ENCODE measurements at regions not wholly inside any gene's neighbourhood (a gene's known extent, or its start where the extent isn't known, plus 50 kb on each side); places are given as distances from the start of the nearest gene placed in this dataset.

GRCh38 chr12:86774841-86775388 is 518.7 kb upstream of the MGAT4C start:
- Mint-ChIP-seq H3K27me3 (ENCODE audit: insufficient read depth) (no peaks in the 10 kb centered on the region), H3K9me3 (no peaks in the 10 kb centered on the region), H3K27ac (no peak overlapping the region), H3K4me1 (ENCODE audit: low read depth) (no peaks in the 10 kb centered on the region), H3K36me3 (ENCODE audit: low read depth) (no peaks in the 10 kb centered on the region), H3K4me3 (no peak overlapping the region)
- no peak for DNase-seq
- no peak for TF ChIP-seq CTCF (IDR thresholded peaks at IDR 0.05)

GRCh38 chr12:86772696-86773095 is 516.5 kb upstream of the MGAT4C start:
- H3K4me1 Mint-ChIP-seq (ENCODE audit: low read depth), result no peaks in the 10 kb centered on the region
- H3K27me3 Mint-ChIP-seq (ENCODE audit: insufficient read depth), result no peaks in the 10 kb centered on the region
- no peak for TF ChIP-seq CTCF (IDR thresholded peaks at IDR 0.05)
- no peak for DNase-seq
- H3K4me3 Mint-ChIP-seq, result no peak overlapping the region
- no peak overlapping the region for H3K27ac Mint-ChIP-seq
- no peaks in the 10 kb centered on the region for H3K36me3 Mint-ChIP-seq (ENCODE audit: low read depth)
- no peaks in the 10 kb centered on the region for H3K9me3 Mint-ChIP-seq

- no peak overlapping the region for H3K27ac Mint-ChIP-seq
- no peaks in the 10 kb centered on the region for H3K36me3 Mint-ChIP-seq (ENCODE audit: low read depth)
- H3K4me1 Mint-ChIP-seq (ENCODE audit: low read depth), result no peaks in the 10 kb centered on the region
- no peak for DNase-seq
- no peak overlapping the region for H3K4me3 Mint-ChIP-seq
- no peaks in the 10 kb centered on the region for H3K9me3 Mint-ChIP-seq
- no peaks in the 10 kb centered on the region for H3K27me3 Mint-ChIP-seq (ENCODE audit: insufficient read depth)
- no peak for TF ChIP-seq CTCF (IDR thresholded peaks at IDR 0.05)
Measured at GRCh38 chr12:86770871-86771270, 514.7 kb upstream of the MGAT4C start.

GRCh38 chr12:86748894-86749293 is 492.7 kb upstream of the MGAT4C start:
- Mint-ChIP-seq H3K36me3 (ENCODE audit: low read depth) (no peaks in the 10 kb centered on the region), H3K27ac (no peak overlapping the region), H3K4me3 (no peak overlapping the region), H3K9me3 (no peaks in the 10 kb centered on the region; the same call in 1 of the 2 replicates), H3K27me3 (ENCODE audit: insufficient read depth) (peaks cover 3% of the 10 kb centered on the region), H3K4me1 (ENCODE audit: low read depth) (no peaks in the 10 kb centered on the region)
- DNase-seq, result no peak
- no peak for TF ChIP-seq CTCF (IDR thresholded peaks at IDR 0.05)

GRCh38 chr12:86744547-86745212 is 488.5 kb upstream of the MGAT4C start:
- no peak for TF ChIP-seq CTCF (IDR thresholded peaks at IDR 0.05)
- Mint-ChIP-seq H3K27ac (no peak overlapping the region), H3K27me3 (ENCODE audit: insufficient read depth) (peaks cover 4% of the 10 kb centered on the region), H3K4me1 (ENCODE audit: low read depth) (no peaks in the 10 kb centered on the region), H3K4me3 (no peak overlapping the region), H3K9me3 (no peaks in the 10 kb centered on the region), H3K36me3 (ENCODE audit: low read depth) (no peaks in the 10 kb centered on the region)
- no peak for DNase-seq
